Central memory CD8-positive, alpha-beta T cell (primary cell): ENCODE measurements at regions not wholly inside any gene's neighbourhood (a gene's known extent, or its start where the extent isn't known, plus 50 kb on each side); places are given as distances from the start of the nearest gene placed in this dataset.

Experiments used
- ATAC-seq: fragments of 150-1000 bp; cut with Tn5 transposase; replicated peaks from 2 replicates; pipeline ENCODE4 v1.10.0; 2022; ENCODE audit warnings: mild to moderate bottlenecking, moderate FRiP score, moderate number of reproducible peaks; ENCODE audit not compliant: poor library complexity, severe bottlenecking; ENCODE audit errors: extremely low read depth
- DNase-seq, 2 donors: peaks; one replicate each; pipeline ENCODE4 v3.0.0; 2021; ENCODE audit warnings: low spot score in 2 of 2
- H3K27ac Mint-ChIP-seq: one replicate; pipeline ENCODE4 v1.8.0; 2022; ENCODE audit warnings: low read depth, mild to moderate bottlenecking, moderate library complexity, mixed read lengths
- H3K27me3 Mint-ChIP-seq: one replicate; pipeline ENCODE4 v1.8.0; 2022; ENCODE audit warnings: mixed read lengths
- H3K36me3 Mint-ChIP-seq: one replicate; pipeline ENCODE4 v1.8.0; 2022; ENCODE audit warnings: mild to moderate bottlenecking, moderate library complexity, mixed read lengths; ENCODE audit not compliant: insufficient read depth
- H3K4me1 Mint-ChIP-seq: one replicate; pipeline ENCODE4 v1.8.0; 2022; ENCODE audit warnings: mixed read lengths
- H3K4me3 Mint-ChIP-seq: one replicate; pipeline ENCODE4 v1.8.0; 2022; ENCODE audit warnings: mild to moderate bottlenecking, moderate library complexity, mixed read lengths
- H3K9me3 Mint-ChIP-seq: one replicate; pipeline ENCODE4 v1.8.0; 2022; ENCODE audit warnings: mixed read lengths

DNA sequence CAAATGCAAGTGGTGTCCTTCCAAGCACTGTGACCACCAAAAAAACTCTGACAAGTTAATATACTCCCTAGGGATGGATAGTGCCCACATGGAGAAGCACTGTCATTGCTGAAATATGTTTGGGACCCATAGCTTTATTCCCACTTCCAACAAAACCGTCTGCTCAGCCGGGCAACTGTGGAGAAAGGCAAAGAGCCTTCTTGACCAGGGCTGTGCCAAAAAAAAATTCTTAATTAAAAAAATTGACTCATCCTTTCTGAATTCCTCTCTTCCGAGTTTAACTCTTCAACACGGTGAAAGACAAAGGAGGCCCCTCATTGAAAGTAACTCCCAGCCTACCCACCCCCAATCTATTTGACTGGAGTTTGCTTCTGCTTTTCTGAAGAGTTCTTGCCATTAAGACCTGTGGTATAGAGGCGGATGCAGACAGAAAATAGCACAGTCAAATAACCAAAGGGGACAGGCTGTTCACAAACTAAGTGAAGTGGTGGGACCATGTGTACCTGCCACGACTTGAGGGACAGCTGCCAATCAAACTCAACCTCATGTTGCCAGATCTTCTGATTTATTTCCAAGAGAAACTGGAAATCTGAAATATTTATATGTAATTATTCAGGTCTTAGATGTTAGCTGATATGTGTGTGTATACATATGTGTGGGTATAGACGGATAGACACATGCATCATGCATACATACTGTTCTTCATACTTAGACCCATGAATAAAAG, 135.4 kb upstream of the PFN2 start:
- H3K36me3 Mint-ChIP-seq = no peaks in the 10 kb centered on the region
- no peak overlapping the region for H3K27ac Mint-ChIP-seq
- peaks cover 15% of the 10 kb centered on the region for H3K27me3 Mint-ChIP-seq
- H3K4me1 Mint-ChIP-seq = no peaks in the 10 kb centered on the region
- ATAC-seq (no peak), DNase-seq (no peak)
- H3K4me3 Mint-ChIP-seq = no peak overlapping the region
- no peaks in the 10 kb centered on the region for H3K9me3 Mint-ChIP-seq

DNA sequence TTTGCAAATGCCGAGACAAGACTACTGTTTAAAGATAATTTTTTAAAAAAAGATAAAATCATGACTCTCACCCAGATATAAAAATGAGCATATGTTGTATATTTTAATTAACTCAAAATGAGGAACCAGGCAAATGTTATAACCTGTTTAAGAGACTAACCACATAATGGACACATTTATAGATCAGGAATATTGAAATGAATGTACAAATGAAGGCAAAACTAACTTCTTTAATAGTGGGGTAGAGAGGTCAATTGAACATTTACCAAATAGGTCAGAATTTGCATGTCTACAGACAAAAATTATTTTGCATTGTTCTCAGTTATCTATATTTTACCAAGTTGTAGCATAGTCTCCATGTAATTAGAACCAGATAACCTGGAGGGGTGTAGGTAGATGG, 134.3 kb upstream of the PFN2 start:
- Mint-ChIP-seq H3K27me3 (peaks cover 15% of the 10 kb centered on the region), H3K9me3 (no peaks in the 10 kb centered on the region), H3K4me3 (no peak overlapping the region), H3K36me3 (no peaks in the 10 kb centered on the region), H3K4me1 (no peaks in the 10 kb centered on the region), H3K27ac (no peak overlapping the region)
- DNase-seq = no peak
- no peak for ATAC-seq

GRCh38 chr3:150104564-150104963, 133.9 kb upstream of the PFN2 start:
- no peak overlapping the region for H3K27ac Mint-ChIP-seq
- H3K36me3 Mint-ChIP-seq = no peaks in the 10 kb centered on the region
- H3K9me3 Mint-ChIP-seq = no peaks in the 10 kb centered on the region
- peaks cover 15% of the 10 kb centered on the region for H3K27me3 Mint-ChIP-seq
- H3K4me3 Mint-ChIP-seq = no peak overlapping the region
- ATAC-seq = no peak
- H3K4me1 Mint-ChIP-seq = no peaks in the 10 kb centered on the region
- no peak for DNase-seq

GRCh38 chr3:150101016-150101415, 130.3 kb upstream of the PFN2 start:
- Mint-ChIP-seq H3K27ac (no peak overlapping the region), H3K36me3 (no peaks in the 10 kb centered on the region), H3K4me3 (no peak overlapping the region), H3K9me3 (no peaks in the 10 kb centered on the region), H3K27me3 (peaks cover 15% of the 10 kb centered on the region), H3K4me1 (no peaks in the 10 kb centered on the region)
- no peak for DNase-seq
- ATAC-seq = no peak

DNA sequence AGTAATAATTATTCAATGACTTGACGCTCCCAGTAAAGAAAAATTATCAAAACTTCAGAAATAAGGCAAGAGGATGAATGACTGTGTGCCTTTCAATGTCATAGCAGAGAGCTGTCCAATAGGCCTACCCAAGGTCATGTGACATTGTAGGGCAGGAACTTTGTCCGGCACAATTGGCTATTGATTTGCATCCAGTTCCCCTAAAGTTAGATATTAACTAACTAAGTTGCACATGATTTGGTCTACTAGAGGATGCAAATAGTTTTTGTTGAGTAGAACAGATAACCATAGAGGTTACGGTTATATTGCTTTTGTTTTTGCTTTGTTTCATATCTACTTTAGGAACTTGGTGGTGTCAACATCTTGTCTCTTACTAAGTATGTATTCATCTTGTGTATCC, 127.9 kb upstream of the PFN2 start:
- ATAC-seq (no peak), DNase-seq (no peak)
- H3K27ac Mint-ChIP-seq = no peak overlapping the region
- H3K4me1 Mint-ChIP-seq = no peaks in the 10 kb centered on the region
- peaks cover 7% of the 10 kb centered on the region for H3K27me3 Mint-ChIP-seq
- H3K36me3 Mint-ChIP-seq = no peaks in the 10 kb centered on the region
- H3K4me3 Mint-ChIP-seq = no peak overlapping the region
- H3K9me3 Mint-ChIP-seq = no peaks in the 10 kb centered on the region

- Mint-ChIP-seq H3K27me3 (peaks cover 7% of the 10 kb centered on the region), H3K4me3 (no peak overlapping the region), H3K9me3 (no peaks in the 10 kb centered on the region), H3K27ac (no peak overlapping the region), H3K4me1 (no peaks in the 10 kb centered on the region), H3K36me3 (no peaks in the 10 kb centered on the region)
- DNase-seq (no peak), ATAC-seq (no peak)
These were observed 126.8 kb upstream of the PFN2 start for GRCh38 chr3:150097588-150097890.

DNA sequence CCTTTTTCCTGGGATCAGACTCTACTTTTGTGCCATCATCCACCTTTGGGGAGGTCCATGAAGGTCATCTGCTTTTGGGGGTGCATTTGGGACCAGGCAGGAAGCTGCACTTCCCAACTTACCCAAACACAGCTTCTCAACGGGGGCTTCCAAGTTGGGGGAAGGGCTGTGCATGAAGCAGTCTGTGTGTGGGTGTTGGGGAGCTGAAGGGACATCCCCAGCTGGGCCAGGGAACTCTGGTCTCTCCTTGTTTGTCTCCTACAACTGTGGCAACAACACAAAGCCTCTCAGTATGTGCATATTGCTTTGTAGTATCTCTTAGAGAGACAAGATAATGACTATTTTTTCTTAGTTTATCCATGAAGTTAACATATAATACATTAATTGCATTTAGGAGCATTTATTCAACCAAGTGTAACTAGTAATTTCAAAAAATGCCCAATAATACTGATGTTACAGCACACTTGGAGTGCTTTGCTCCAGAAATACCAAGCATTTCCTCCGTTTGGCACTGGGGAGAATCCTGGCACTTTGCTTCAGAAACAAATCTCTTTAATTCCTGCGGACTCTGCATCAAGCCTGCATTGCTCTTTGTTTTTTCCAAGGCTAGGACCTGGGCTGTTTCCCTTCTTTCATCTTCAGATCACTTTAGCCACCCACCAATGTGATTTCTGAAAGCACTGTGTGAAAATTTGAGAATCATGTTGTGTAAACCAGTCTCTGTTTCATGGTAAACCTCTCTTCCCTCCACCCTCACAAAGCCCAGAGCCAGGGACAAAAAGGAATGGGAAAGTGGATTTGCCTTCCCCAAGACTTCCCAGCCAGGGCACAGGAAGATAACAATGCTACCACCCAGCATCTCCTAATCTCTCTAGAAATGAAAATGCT, 126.2 kb upstream of the PFN2 start:
- no peaks in the 10 kb centered on the region for H3K4me1 Mint-ChIP-seq
- no peak overlapping the region for H3K4me3 Mint-ChIP-seq
- H3K9me3 Mint-ChIP-seq = no peaks in the 10 kb centered on the region
- H3K27me3 Mint-ChIP-seq = peaks cover 10% of the 10 kb centered on the region
- no peak for DNase-seq
- no peak overlapping the region for H3K27ac Mint-ChIP-seq
- no peak for ATAC-seq
- no peaks in the 10 kb centered on the region for H3K36me3 Mint-ChIP-seq

GRCh38 chr3:150094150-150094933, 123.6 kb upstream of the PFN2 start:
- no peak for DNase-seq
- ATAC-seq = no peak
- no peaks in the 10 kb centered on the region for H3K36me3 Mint-ChIP-seq
- no peaks in the 10 kb centered on the region for H3K4me1 Mint-ChIP-seq
- no peak overlapping the region for H3K27ac Mint-ChIP-seq
- H3K9me3 Mint-ChIP-seq = no peaks in the 10 kb centered on the region
- H3K4me3 Mint-ChIP-seq = no peak overlapping the region
- peaks cover 31% of the 10 kb centered on the region for H3K27me3 Mint-ChIP-seq

GRCh38 chr3:150091626-150092025, 120.9 kb upstream of the PFN2 start:
- no peak overlapping the region for H3K4me3 Mint-ChIP-seq
- H3K4me1 Mint-ChIP-seq = no peaks in the 10 kb centered on the region
- no peak overlapping the region for H3K27ac Mint-ChIP-seq
- H3K36me3 Mint-ChIP-seq = no peaks in the 10 kb centered on the region
- ATAC-seq = no peak
- DNase-seq = no peak
- no peaks in the 10 kb centered on the region for H3K9me3 Mint-ChIP-seq
- H3K27me3 Mint-ChIP-seq = peaks cover 45% of the 10 kb centered on the region

- H3K4me1 Mint-ChIP-seq = no peaks in the 10 kb centered on the region
- H3K27me3 Mint-ChIP-seq = peaks cover 45% of the 10 kb centered on the region
- no peak overlapping the region for H3K4me3 Mint-ChIP-seq
- DNase-seq = no peak
- ATAC-seq = no peak
- H3K9me3 Mint-ChIP-seq = no peaks in the 10 kb centered on the region
- no peaks in the 10 kb centered on the region for H3K36me3 Mint-ChIP-seq
- no peak overlapping the region for H3K27ac Mint-ChIP-seq
These were observed 120.2 kb upstream of the PFN2 start for GRCh38 chr3:150090877-150091276.

- Mint-ChIP-seq H3K4me1 (no peaks in the 10 kb centered on the region), H3K27me3 (peaks cover 48% of the 10 kb centered on the region), H3K4me3 (no peak overlapping the region), H3K9me3 (no peaks in the 10 kb centered on the region), H3K27ac (no peak overlapping the region), H3K36me3 (no peaks in the 10 kb centered on the region)
- no peak for DNase-seq
- no peak for ATAC-seq
These were observed 119.3 kb upstream of the PFN2 start for GRCh38 chr3:150090006-150090405.

DNA sequence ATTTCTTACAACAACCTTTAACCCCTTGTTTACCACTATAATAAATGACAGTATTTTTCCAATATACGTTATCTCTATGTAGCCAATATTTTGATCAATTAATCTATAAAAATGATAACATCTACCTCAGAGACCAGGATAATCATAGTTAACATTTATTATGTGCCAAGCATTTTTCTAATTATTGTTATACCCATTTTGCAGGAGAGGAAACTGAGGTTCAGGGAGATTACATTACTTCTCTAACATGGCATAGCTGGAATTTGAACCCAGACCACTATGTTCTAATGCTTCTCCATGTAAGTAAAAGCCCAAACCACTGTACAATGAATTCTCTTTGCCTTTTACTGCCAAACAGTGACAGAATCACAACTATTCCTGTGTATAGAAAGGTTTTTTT, 113.4 kb upstream of the PFN2 start:
- Mint-ChIP-seq H3K4me3 (no peak overlapping the region), H3K27me3 (peaks cover 23% of the 10 kb centered on the region)

DNA sequence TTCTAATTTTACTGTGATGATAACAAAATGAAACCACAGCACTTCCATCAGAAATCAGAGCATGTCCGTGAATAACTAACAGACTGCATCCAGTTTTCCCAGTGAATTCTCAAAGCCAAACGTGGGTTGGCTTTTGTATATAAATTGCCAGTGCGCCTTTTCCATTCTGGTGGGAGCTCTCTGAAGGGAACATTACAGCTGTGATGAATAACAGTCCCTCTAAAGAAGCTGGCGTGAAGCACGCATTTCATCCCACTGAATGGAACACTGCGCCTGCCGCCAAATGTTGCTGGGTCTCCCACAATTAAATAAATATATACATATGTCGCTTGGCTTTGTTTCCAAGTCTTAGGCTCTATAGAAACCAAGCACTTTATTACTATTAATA, 113.0 kb upstream of the PFN2 start:
- H3K27me3 Mint-ChIP-seq = peaks cover 18% of the 10 kb centered on the region
- H3K36me3 Mint-ChIP-seq = no peaks in the 10 kb centered on the region
- no peaks in the 10 kb centered on the region for H3K9me3 Mint-ChIP-seq
- H3K4me1 Mint-ChIP-seq = no peaks in the 10 kb centered on the region
- H3K27ac Mint-ChIP-seq = no peak overlapping the region
- ATAC-seq (no peak), DNase-seq (no peak)
- no peak overlapping the region for H3K4me3 Mint-ChIP-seq

More for the DNA sequence above, 113.4 kb upstream of the PFN2 start:
- no peak overlapping the region for H3K27ac Mint-ChIP-seq
- no peaks in the 10 kb centered on the region for H3K9me3 Mint-ChIP-seq
- no peaks in the 10 kb centered on the region for H3K4me1 Mint-ChIP-seq
- ATAC-seq (no peak), DNase-seq (no peak)
- H3K36me3 Mint-ChIP-seq = no peaks in the 10 kb centered on the region
